DOHH2 (cell line): ENCODE measurements at regions not wholly inside any gene's neighbourhood (a gene's known extent, or its start where the extent isn't known, plus 50 kb on each side); places are given as distances from the start of the nearest gene placed in this dataset.
"Not testable (repeated sequence)": the region's sequence is repeated elsewhere in the genome, so short reads cannot be mapped to it uniquely, and the experiment has no call there.

Experiments
- EZH2phosphoT487 ChIP-seq: fragments of 200-600 bp; sonication (generic); IDR thresholded peaks from 2 replicates; pipeline ENCODE4 v1.6.1; 2017; ENCODE audit warnings: borderline replicate concordance, mild to moderate bottlenecking, antibody characterized with exemption, low read length, moderate library complexity, mixed read lengths
- TF ChIP-seq, protein P1 (sequence below): fragments of 200-600 bp; sonication (generic); IDR thresholded peaks from one replicate; pipeline ENCODE4 v1.5.1; 2014; ENCODE audit warnings: antibody characterized with exemption, mild to moderate bottlenecking, low read depth, low read length; ENCODE audit not compliant: poor library complexity, severe bottlenecking

DNA sequence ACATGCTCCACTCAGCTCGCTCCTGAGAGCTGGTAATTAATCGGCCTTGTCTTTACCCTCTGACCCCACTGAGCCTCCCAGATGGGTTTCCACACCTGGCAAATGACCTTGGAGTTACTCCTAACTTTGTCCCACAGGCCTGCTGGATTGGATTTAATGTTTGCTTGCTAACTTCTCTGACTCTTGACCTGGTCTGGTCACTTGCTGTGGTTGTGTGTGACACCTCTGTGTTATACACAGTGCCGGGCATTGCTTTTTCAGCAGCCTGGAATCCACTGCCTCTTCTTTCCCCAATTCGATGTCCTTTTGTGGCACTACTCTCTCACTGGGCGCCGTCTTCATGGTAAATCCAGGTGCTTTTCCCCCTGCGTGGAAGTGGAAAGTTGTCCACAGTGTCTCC, 145.8 kb upstream of the PLGLB2 start:
- TF ChIP-seq, protein P1, sequence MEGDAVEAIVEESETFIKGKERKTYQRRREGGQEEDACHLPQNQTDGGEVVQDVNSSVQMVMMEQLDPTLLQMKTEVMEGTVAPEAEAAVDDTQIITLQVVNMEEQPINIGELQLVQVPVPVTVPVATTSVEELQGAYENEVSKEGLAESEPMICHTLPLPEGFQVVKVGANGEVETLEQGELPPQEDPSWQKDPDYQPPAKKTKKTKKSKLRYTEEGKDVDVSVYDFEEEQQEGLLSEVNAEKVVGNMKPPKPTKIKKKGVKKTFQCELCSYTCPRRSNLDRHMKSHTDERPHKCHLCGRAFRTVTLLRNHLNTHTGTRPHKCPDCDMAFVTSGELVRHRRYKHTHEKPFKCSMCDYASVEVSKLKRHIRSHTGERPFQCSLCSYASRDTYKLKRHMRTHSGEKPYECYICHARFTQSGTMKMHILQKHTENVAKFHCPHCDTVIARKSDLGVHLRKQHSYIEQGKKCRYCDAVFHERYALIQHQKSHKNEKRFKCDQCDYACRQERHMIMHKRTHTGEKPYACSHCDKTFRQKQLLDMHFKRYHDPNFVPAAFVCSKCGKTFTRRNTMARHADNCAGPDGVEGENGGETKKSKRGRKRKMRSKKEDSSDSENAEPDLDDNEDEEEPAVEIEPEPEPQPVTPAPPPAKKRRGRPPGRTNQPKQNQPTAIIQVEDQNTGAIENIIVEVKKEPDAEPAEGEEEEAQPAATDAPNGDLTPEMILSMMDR, result not testable (repeated sequence)
- not testable (repeated sequence) for TF ChIP-seq EZH2phosphoT487
